Mucosa of descending colon (tissue), 3 donors: ENCODE measurements at regions not wholly inside any gene's neighbourhood (a gene's known extent, or its start where the extent isn't known, plus 50 kb on each side); places are given as distances from the start of the nearest gene placed in this dataset.
A peak's percentile ranks its signal among the peaks of the same experiment; 100 is the strongest.

Experiments
- ATAC-seq: fragments of 200-7000 bp; cut with Tn5 transposase; one replicate; pipeline ENCODE4 v1.9.1; 2020; ENCODE audit warnings: mild to moderate bottlenecking, moderate library complexity
- DNase-seq, 3 donors: peaks; one replicate each; pipeline ENCODE4 v3.0.0-alpha.2; 2020
- H3K36me3 ChIP-seq: fragments of 200-600 bp; one replicate; pipeline ENCODE4 v1.8.0; 2021; ENCODE audit warnings: low read depth, mild to moderate bottlenecking
- H3K4me1 ChIP-seq: fragments of 200-600 bp; one replicate; pipeline ENCODE4 v1.8.0; 2021; ENCODE audit warnings: low read depth, mild to moderate bottlenecking
- H3K4me3 ChIP-seq: fragments of 200-600 bp; one replicate; pipeline ENCODE4 v1.8.0; 2021; ENCODE audit warnings: mild to moderate bottlenecking
- H3K9me3 ChIP-seq: fragments of 200-600 bp; one replicate; pipeline ENCODE4 v1.8.0; 2021; ENCODE audit warnings: mild to moderate bottlenecking
- CTCF ChIP-seq: fragments of 200-600 bp; IDR thresholded peaks from one replicate; pipeline ENCODE4 v1.8.0; 2022; ENCODE audit warnings: antibody characterized with exemption, mild to moderate bottlenecking
- intact Hi-C, 2 donors: fragments of 100-400 bp; cut with DNase I in 1 of 2; cut with micrococcal nuclease in 1 of 2; formaldehyde crosslinking; loops; one replicate each; pipeline versions ENCODE4 v1.11.0 to v1.11.1; 2022; cut with DNase I, micrococcal nuclease
- donor health status: DM: no; HTN: no; CAD: no; lungs with moderate emphysema.
- donor health status: DM: no; HTN: no; CAD: no.
- donor health status: DM: no; HTN: yes; CAD: no.

- intact Hi-C loops, result no loop called here
- no peak overlapping the region for H3K4me3 ChIP-seq
- DNase-seq, result no peak
- no peaks in the 10 kb centered on the region for H3K9me3 ChIP-seq
- H3K36me3 ChIP-seq, result no peaks in the 10 kb centered on the region
- ATAC-seq, result no peak
- no peaks in the 10 kb centered on the region for H3K4me1 ChIP-seq
- TF ChIP-seq CTCF, result no peak
These were observed 120.9 kb upstream of the CPSF6 start for GRCh38 chr12:69118516-69118915.

- ATAC-seq, result no peak
- Histone ChIP-seq H3K36me3 (no peaks in the 10 kb centered on the region), H3K4me3 (no peak overlapping the region), H3K9me3 (no peaks in the 10 kb centered on the region), H3K4me1 (no peaks in the 10 kb centered on the region)
- DNase-seq, result no peak
- intact Hi-C loops, result no loop called here
- TF ChIP-seq CTCF, result no peak
These were observed 119.6 kb upstream of the CPSF6 start for GRCh38 chr12:69119770-69120169.

GRCh38 chr12:69120354-69120753, 119.0 kb upstream of the CPSF6 start:
- no peak for ATAC-seq
- intact Hi-C loops, result no loop called here
- Histone ChIP-seq H3K9me3 (no peaks in the 10 kb centered on the region), H3K36me3 (no peaks in the 10 kb centered on the region), H3K4me3 (no peak overlapping the region), H3K4me1 (no peaks in the 10 kb centered on the region)
- no peak for DNase-seq
- no peak for TF ChIP-seq CTCF

- no peak overlapping the region for H3K4me3 ChIP-seq
- intact Hi-C loops, result no loop called here
- H3K4me1 ChIP-seq, result no peaks in the 10 kb centered on the region
- no peaks in the 10 kb centered on the region for H3K9me3 ChIP-seq
- no peaks in the 10 kb centered on the region for H3K36me3 ChIP-seq
- no peak for TF ChIP-seq CTCF
- ATAC-seq (peak; percentile 21), DNase-seq (no peak)
These were observed 116.1 kb upstream of the CPSF6 start for GRCh38 chr12:69123311-69123710.

- DNase-seq (no peak), ATAC-seq (peak; percentile 90)
- no peaks in the 10 kb centered on the region for H3K4me1 ChIP-seq
- H3K4me3 ChIP-seq, result no peak overlapping the region
- no peaks in the 10 kb centered on the region for H3K36me3 ChIP-seq
- no peaks in the 10 kb centered on the region for H3K9me3 ChIP-seq
- TF ChIP-seq CTCF, result no peak
- intact Hi-C loops, result no loop called here
These were observed 115.3 kb upstream of the CPSF6 start for GRCh38 chr12:69123919-69124638.

GRCh38 chr12:69129017-69129416, 110.4 kb upstream of the CPSF6 start:
- no peaks in the 10 kb centered on the region for H3K9me3 ChIP-seq
- H3K4me1 ChIP-seq, result no peaks in the 10 kb centered on the region
- ATAC-seq, result peak; percentile 72
- DNase-seq, result no peak
- H3K4me3 ChIP-seq, result no peak overlapping the region
- no peak for TF ChIP-seq CTCF
- no peaks in the 10 kb centered on the region for H3K36me3 ChIP-seq
- intact Hi-C loops, result no loop called here
